ENCODE measurements at regions not wholly inside any gene's neighbourhood (a gene's known extent, or its start where the extent isn't known, plus 50 kb on each side); places are given as distances from the start of the nearest gene placed in this dataset.

DNA sequence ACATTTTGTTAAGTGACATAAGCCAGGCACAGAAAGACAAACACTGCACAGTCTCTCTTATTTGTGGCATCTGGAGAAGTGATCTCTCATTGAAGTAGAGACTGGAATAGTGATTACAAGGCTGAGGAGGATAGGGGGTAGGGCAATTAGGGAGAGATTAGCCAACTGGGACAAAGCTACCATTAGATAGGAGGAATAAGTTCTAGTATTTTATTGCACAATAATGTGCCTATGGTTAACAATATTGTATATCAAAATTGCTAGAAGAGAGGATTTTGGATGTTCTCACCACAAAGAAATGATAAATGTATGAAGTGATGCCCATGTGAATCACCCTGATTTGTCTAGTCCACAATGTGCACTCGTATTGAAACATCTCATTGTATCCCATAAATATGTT, 281.8 kb downstream of the MTRR start:
- DNase-seq = no peak

DNA sequence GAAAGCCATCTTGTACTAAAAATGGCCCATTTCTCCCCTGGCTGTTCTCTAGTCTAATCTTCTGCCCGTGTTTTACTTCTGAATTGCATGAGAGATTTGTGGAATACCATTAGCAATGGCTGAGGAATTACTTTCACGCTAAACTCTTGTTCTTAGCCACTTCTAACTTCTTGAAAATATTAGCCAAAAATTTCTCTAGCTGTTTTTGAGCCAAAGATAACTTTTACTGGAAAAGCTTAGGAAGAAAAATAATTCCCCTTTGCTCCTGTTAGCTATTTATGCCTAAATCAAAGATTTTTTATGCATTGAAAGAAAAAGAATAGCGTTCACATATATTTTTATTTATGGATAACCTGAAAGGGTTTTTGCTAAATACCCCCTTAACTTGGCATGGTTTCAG, 287.8 kb downstream of the MTRR start:
- no peak for DNase-seq

DNA sequence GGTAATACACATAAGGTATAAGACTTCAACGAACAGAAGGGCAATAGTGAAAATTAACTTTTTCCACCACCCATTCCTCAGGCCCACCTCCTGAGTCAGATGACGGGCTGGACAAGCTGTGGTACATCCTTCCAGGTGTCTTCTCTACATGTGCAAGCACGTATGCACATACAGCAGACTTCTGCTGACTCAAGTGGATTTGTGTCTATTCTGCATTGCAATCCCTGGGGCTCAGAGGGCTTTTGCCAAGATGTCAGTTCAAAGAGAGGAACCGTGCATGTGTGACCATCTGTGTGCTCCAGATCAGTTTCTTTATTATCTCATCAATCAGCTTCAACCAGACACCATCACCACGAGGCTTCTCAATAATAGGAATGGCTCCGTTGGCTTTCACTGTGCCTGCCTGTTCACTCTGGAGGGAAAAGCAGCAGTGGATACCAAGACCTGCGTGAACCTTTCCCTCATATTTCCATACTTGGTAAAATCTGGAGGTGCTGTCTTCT, 288.4 kb downstream of the MTRR start:
- DNase-seq = no peak

DNA sequence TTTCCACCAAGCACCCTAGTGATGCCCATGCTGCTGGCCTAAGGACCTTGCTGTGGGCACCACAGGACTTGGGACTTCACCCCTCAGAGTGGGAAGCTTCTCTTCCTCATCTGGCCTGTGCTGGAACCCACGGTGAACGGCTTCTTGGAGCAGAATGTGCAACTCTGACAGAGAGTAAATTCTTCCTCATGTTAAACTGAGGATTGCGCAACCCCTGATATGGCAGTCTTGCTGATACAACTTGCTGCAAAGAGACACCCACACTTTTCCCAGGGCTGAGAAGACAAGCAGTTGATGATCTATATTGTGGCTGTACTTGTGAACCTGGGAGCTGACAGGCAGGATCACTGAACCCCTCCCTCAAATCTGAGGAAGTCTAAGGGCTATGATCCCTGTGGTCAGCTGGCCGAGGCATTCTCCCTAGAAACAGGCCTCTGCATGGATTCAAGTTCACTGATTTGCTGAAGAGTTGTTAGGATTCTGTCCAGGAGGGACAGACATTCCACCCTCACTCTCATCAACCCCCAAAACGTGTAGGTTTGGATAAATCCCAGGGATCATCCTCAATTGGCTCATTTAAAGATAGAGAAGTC, 307.2 kb downstream of the MTRR start:
- no peak for DNase-seq

DNA sequence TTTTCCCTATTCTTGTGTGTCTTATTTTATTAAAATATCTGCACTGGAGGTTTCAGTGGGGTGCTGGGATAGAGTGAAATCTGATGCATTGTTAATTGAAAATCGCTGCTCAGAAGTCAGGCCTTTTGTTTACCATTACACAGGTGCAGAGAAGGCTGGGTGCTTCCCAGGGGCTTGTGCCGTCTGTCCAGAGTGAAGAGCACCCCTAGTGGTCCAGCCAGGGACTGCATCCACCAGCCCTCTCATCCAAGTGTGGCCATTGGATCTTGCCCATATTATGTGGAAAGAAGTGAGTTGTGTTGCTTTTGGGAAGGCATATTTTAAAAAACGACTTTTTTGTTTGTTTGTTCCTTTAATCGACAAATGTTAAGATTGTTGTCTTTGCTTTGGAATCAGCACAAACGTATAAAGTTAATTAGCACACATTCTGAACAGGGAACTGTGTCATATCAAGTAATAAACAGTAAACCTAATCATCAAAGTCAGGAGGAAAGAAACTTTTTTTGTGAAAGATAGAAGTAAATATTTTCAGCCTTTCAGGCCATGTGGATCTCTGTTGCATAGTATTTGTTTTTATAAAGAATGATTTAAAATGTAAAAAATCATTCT, 315.6 kb downstream of the MTRR start:
- peak; percentile 7 for DNase-seq

DNA sequence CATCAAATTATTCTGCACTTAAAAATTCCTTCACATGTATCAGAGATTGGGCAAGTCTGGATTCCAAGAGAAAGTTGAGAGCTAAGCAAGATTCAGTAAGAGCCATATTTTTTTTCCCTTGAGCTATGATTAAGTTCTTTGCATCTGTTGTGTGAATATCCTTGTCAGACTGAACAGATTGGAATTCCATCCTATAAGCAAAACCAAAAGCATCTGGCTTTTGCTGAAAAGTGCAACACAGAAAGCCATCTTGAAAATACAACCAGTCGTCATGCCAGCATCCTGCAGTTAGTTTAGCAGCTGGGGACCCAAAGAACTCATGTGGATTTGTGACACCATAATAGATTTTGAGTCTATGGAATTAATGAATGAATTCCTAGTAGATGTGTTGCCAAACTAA, 316.9 kb downstream of the MTRR start:
- DNase-seq = no peak

DNA sequence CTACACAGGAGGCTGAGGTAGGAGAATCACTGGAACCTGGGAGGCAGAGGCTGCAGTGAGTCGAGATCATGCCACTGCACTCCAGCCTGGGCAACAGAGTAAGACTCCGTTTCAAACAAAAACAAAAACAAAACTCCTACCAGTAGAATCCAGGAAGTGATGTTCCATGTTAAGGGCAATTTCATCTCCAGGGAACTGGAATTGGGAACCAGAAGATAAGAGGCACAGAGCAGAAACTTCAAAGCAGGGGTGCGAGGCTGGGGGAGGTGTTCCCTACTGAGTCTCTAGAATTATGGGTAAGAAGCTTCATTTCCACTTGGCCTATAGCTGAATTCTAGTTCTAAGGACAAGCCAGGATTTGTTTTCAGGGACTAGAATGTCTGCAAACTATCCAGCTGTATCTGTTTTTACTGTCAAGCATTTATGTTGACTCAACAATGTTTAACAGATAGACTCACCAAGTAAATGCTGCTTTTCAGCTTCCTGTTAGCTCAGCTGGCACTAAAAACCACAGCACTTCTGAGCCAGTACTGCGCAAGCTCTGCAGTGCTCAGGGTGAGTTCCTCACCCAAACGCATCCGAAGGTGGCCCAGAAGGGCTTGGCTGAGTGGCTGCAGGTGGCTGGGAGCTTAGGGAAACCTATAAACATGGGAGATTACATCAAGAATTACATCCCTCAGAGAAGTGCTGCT, 320.1 kb downstream of the MTRR start:
- no peak for DNase-seq

DNA sequence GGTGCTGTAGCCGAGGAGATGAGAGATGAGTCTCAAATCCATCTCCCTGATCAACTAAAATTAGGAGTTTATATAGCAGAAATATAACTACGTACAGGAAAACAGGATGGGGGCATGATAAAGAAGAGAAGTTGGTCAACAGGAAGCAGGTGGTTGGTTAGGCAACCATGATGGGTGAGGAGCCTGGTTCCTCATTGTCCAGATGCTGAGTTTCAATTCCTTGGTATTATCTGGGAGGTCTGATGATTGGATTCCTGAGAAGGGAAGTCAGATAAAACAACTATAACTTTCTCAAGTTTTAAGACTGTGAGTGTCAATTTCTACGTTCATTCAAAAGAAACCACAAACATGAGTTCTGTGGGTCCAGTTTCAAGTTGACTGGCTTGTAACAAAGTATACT, 323.9 kb downstream of the MTRR start:
- DNase-seq = no peak

DNA sequence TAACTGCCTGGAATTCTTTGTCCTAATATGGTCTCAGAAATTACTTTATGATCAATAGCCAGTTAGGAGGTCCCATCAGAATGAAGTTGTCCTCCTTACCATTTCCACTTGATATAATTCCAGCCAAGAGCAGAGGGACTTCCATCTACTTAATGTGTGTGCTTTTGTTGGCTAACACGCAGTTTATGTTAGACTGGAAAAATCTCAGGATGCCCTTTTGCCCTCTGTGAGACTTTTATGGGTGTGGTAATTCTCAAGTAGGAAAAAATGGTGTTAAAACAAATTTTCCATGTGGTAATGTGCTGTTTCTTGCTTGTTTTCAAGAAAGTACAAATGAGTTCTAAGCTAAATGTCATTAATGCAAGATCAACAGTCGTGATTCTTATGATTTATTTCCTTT, 327.1 kb downstream of the MTRR start:
- DNase-seq = no peak

DNA sequence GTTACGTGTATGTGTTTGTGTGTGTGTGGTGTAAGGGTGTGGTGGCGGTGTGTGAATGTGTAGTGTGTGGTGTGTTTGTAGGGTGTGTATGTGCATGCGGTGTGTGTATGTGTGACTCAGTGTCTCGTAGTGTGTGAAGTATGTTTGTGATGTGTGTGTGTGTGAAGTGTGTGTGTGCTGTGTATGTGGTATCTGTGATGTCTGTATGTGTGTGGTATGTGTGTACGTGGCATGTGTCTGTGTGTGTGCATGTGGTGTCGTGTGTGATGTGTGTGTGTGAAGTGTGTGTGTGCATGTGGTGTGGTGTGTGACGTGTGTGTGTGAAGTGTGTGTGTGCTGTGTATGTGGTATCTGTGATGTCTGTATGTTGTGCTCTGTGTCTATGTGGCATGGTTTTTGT, 339.4 kb downstream of the MTRR start:
- no peak for DNase-seq

DNA sequence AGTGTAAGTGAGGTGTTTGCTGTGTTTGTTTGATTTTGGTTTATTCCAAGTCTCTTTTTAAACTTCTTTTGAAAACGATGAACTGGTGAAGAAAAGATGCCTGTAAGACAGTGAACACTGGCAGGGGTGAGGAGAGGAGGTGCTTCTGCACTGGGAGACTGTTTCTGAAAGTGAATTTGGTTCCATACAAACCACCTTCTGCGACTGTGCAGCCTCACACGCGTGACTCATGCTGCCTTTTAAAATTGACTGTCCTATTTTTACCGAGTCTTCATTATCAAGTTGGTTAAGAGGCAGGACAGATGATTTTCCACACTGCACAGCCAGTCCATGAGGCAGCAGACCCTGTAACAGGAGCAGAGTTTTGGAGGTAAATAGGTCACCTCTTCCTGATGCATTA, 340.6 kb downstream of the MTRR start:
- DNase-seq = no peak

DNA sequence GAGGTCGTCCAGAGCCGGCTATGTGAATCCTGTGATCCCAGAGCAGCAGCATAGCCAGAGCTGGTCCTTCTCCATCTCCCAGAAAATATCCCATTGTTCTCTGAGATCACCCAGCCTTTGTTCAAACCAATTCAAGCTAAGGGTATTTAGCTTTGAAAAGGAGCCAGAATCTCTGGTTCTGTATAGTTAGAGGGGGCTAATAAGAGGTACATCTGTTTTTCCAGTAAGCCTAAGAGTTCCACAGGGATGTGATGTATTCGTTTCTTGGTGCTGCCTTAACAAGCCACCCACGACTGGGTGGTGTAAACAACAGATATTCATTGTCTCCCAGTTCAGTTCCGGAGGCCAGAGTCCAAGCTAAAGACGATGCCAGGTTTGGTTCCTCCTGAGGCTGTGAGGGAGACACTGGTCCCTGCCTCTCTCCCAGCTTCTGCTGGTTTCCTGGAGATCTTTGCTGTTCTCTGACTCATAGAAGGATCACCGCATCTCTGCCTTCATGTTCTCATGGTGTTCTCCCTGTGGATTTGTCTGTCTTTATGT, 344.8 kb downstream of the MTRR start:
- no peak for DNase-seq

DNA sequence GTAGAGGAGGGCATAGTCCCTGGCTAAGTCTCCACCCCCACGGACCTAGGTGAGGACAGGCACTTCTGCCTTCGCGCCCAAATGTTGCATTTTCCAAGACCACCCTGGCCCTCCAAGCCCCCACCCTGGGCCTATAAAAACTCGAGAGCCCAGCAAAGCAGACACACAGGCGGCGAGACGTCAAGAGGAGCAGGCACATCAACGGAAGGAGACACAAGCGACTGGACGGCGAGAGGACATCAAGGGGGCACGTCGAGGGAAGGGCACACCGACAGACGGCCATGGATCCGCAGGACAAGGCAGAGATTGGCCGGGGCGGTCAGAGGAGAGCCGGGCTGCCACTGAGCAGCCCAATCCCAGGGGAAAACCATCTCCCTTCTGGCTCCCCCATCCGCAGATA, 348.0 kb downstream of the MTRR start:
- no peak for DNase-seq

DNA sequence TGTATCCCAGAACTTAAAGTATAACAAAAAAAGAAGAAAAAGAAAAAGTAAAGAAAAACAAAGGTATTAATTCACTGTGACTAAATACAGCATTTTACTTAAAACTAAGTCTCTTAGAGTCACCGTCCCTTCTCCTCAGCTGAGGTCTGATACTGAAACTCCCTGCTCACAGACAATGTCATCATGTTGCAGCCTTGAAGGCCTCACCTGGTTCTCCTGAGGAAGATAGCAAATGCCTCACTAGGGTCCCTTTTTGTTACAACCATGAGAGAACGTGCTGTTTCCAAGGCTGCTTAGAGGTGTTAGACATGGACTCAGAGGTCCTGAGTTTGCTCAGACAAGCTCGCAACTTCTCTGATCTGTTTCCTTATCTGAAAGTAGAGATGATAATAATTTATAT, 357.2 kb downstream of the MTRR start:
- no peak for DNase-seq

DNA sequence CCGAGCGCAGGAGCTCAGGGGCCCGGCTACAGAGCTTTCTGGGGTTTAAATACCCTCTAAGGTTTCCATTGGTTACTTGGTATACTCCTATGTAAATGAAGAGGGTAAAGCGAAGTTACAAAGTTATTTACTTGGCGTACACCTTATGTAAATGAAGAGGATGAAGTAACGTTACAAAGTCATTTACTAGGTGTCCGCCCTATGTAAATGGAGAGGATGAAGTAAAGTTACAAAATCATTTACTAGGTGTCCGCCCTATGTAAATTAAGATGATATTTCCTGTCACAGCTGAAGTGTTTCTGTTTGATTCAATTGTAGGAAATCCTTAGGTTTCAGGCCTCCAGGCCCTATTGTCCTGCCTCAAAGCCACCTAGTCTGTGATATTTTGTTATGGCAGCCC, 358.2 kb downstream of the MTRR start:
- DNase-seq = no peak

DNA sequence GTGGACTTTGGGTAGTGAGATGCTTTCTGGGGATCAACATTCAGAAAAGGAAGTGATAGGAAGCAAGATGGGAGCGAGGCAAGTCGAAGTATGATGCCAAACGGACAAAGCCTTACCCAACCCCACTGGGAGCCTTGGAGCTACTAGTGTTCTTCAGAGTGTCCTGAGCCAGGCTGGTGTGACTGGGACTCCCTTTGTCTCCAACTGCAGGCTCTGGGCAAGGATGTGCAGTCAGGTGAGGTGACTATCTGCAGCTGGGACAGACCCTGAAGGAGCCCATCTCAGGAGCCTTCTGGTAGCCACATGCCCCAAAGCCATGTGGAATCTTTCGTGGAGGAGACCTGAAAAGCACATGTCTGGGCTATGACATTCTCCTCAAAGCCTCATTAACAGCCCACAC, 360.6 kb downstream of the MTRR start:
- no peak for DNase-seq

DNA sequence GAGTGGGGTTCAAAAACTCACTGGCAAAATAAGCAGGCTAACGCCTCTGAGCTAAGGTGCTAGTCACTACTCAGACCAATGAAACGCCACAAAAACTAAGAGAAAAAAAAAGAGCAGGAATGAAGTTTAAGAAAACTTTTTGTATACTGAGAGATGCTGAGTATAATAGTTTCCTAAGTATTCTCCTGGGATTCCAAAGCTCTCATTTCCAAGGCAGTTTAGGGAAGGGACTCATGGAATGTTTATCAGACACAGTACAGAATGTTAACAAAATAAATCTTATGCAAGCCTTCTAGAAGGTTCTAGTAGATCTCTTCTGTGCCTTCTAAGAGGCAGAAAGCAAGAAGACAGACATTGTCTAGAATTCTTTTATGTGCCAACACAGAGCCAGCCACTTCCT, 361.9 kb downstream of the MTRR start:
- DNase-seq = no peak

DNA sequence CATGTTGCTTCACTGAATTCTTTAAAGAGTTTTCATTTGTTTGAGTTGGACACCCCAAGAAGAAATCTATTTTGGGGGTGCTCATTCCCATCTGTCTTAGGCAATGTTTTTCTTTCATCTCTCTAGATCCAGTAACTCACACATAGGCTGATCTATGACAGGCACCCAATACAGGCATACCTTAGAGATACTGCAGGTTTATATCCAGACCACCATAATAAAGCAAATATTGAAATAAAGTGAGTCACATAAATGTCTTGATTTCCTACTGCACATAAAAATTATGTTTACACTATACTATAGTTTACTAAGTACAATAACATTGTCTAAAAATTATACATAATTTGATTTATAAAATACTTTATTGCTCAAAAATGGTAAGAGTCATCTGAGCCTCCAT, 364.5 kb downstream of the MTRR start:
- DNase-seq = no peak

DNA sequence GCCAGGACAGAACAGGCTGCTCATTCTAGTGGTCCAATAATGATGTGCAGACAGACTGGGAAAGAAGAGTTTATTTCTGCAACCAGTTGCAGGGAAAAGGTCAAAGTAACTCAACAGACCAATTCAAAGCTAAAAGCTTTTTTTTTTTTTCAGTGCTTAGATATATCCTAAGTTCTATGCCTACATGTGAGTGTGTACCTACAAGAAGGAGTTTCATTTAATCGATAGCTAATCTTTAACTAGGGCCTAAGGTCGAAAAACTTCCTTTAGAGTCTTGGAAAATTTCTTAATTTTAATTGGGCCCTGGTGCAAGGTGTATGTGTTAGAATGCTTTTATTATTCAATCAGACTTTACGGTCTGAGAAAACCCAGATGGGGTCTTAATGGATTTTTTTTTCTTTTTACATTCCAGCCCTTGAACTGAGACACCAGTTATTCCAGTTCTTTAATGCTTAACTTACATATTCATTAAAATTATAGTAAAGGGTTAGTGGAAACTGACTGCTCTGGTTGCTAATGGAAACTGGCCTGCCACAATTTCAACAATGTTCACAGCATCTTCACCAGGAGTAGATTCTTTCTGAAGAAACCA, 365.3 kb downstream of the MTRR start:
- no peak for DNase-seq

DNA sequence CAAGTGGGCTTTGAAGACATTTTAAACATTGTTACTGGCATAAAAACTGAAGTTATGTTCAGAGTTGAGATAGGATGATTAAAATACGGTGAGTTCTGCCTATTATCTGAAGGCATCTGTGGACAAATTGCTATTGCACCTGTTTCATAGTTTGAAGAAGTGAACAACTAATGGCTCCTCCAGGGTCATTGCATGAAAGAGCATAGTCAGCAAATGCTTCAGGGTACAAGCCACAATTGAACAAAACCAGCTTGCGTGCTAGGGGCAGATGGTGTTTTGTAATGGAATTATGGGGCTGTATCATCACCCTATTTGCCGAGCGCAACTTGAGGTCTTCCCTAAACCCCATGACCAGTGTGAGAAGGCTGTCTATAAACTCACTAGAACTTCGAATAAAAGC, 369.1 kb downstream of the MTRR start:
- DNase-seq = no peak

DNA sequence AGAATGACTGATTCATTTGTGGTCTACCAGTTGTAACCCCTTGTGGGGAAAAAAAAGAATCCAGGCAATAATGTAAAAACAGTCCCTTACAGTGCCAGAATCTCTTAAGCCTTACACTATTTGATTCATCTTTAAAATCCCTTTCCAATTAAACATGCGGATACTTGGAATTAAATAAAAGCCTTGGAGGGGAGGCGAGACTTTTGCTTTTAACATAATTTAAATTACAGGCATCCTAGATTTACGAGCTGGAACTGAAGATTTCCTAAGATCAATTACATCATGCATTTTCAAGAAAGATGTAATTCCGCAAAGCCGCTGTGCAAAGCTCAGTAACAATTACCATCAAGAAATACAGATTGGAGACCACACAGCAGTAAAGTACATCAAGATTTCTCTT, 370.2 kb downstream of the MTRR start:
- DNase-seq = no peak

DNA sequence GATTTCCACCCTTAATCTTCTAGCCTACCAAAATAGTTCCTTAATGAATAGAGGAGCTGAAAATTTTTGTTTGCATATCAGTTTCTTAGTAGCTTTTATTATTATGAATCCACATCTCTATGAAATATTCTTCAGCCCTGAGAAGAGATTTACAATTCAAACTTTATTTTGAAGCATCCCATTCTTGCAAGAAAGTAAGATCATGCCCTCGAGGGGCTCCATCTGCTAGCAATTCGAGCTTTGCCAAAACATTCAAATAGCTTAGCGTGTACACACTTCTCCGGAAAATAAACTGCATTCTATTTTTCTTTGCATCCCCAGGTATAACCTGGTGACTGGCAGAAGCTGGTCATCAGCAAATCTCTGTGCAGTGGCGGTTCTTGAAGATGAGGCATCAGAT, 370.7 kb downstream of the MTRR start:
- no peak for DNase-seq

DNA sequence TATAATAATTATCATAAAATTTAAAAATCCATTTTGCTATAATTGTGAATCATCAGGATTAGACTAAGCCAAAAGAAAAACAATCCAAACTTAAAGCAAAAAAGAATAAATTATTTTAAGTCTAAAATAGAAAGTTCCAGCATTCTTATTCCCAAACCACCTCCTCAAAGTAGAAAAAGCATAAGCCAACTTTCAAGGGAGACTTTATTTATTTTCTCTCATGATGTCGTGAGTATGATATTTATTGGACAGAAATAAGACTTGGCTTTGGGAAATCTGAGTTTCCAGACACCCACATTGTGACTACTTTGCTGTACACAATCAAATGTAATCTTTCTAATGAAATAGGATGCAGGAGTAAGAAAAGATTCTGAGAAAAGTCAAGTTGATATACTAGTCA, 372.1 kb downstream of the MTRR start:
- DNase-seq = no peak

DNA sequence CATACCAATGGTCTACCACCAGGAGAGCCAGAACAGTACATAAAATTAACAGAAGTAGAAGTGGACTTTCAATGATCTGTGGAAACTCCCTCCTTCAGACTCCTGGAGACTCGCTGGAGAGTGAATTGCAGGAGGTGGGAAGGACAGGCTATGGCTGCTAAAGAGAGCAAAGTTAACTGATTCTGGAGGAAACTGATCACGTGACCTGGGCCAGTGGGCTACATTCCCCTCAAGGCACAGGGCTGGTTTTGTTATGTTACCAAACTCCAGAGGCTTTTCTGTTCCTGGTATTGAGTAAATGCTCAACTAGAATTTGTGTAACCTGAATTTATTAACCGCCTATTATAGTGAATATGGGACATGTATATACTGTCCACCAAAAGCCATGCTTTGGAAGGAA, 372.6 kb downstream of the MTRR start:
- DNase-seq = no peak

Data from activated CD4-positive, alpha-beta T cell treated with anti-CD3 and anti-CD28 coated beads, Interleukin-2, amount 50 U/mL, for 1 hour (primary cell).